Chondrocyte (in vitro differentiated cells): ENCODE measurements at regions not wholly inside any gene's neighbourhood (a gene's known extent, or its start where the extent isn't known, plus 50 kb on each side); places are given as distances from the start of the nearest gene placed in this dataset.
"Not testable (repeated sequence)": the region's sequence is repeated elsewhere in the genome, so short reads cannot be mapped to it uniquely, and the experiment has no call there.

ENCODE experiments used
- DNase-seq: peaks from one replicate; pipeline ENCODE4 v3.0.0; 2021; ENCODE audit warnings: mixed read lengths, low spot score
- H3K27ac Mint-ChIP-seq: one replicate; pipeline ENCODE4 v1.8.0; 2021; ENCODE audit warnings: mild to moderate bottlenecking, moderate library complexity, mixed read lengths; ENCODE audit not compliant: unreplicated experiment
- H3K27me3 Mint-ChIP-seq: 2 replicates; pipeline ENCODE4 v1.8.0; 2021; ENCODE audit warnings: low read depth, mixed read lengths
- H3K36me3 Mint-ChIP-seq: 2 replicates; pipeline ENCODE4 v1.8.0; 2021; ENCODE audit warnings: low read depth, mixed read lengths
- H3K4me1 Mint-ChIP-seq: 2 replicates; pipeline ENCODE4 v1.8.0; 2021; ENCODE audit warnings: low read depth, mild to moderate bottlenecking, mixed read lengths
- H3K4me3 Mint-ChIP-seq: one replicate; pipeline ENCODE4 v1.8.0; 2021; ENCODE audit warnings: mild to moderate bottlenecking, moderate library complexity, mixed read lengths; ENCODE audit not compliant: unreplicated experiment
- H3K9me3 Mint-ChIP-seq: 2 replicates; pipeline ENCODE4 v1.8.0; 2021; ENCODE audit warnings: low read depth, mixed read lengths
- CTCF ChIP-seq: fragments of 200-600 bp; sonication (generic); IDR thresholded peaks from 2 replicates; pipeline ENCODE4 v1.5.0; 2021; ENCODE audit warnings: antibody characterized with exemption, mild to moderate bottlenecking, moderate library complexity

- H3K36me3 Mint-ChIP-seq: no peaks in the 10 kb centered on the region
- no peaks in the 10 kb centered on the region for H3K9me3 Mint-ChIP-seq
- TF ChIP-seq CTCF: no peak
- H3K27me3 Mint-ChIP-seq: no peaks in the 10 kb centered on the region
- H3K27ac Mint-ChIP-seq: no peak overlapping the region
- peaks cover 9% of the 10 kb centered on the region for H3K4me1 Mint-ChIP-seq
- no peak overlapping the region for H3K4me3 Mint-ChIP-seq
- DNase-seq: no peak
Measured at GRCh38 chr3:39638301-39638700, 170.8 kb downstream of the MOBP start.

GRCh38 chr3:39639344-39640236, 169.8 kb upstream of the MYRIP start:
- Mint-ChIP-seq H3K27ac (peak overlapping the region; percentile 57), H3K4me3 (no peak overlapping the region)
- DNase-seq: no peak

GRCh38 chr3:39641274-39641673, 168.1 kb upstream of the MYRIP start:
- no peaks in the 10 kb centered on the region for H3K9me3 Mint-ChIP-seq
- H3K27ac Mint-ChIP-seq: no peak overlapping the region
- peaks cover 9% of the 10 kb centered on the region for H3K4me1 Mint-ChIP-seq
- no peak for TF ChIP-seq CTCF
- H3K4me3 Mint-ChIP-seq: no peak overlapping the region
- no peaks in the 10 kb centered on the region for H3K27me3 Mint-ChIP-seq
- no peak for DNase-seq
- no peaks in the 10 kb centered on the region for H3K36me3 Mint-ChIP-seq

More at GRCh38 chr3:39639344-39640236, 169.8 kb upstream of the MYRIP start:
- no peaks in the 10 kb centered on the region for H3K36me3 Mint-ChIP-seq
- no peak for TF ChIP-seq CTCF
- H3K27me3 Mint-ChIP-seq: no peaks in the 10 kb centered on the region
- H3K9me3 Mint-ChIP-seq: no peaks in the 10 kb centered on the region
- H3K4me1 Mint-ChIP-seq: peaks cover 9% of the 10 kb centered on the region

- Mint-ChIP-seq H3K27me3 (peaks cover 4% of the 10 kb centered on the region), H3K4me1 (peaks cover 6% of the 10 kb centered on the region), H3K36me3 (no peaks in the 10 kb centered on the region), H3K4me3 (no peak overlapping the region), H3K27ac (no peak overlapping the region), H3K9me3 (no peaks in the 10 kb centered on the region)
- no peak for DNase-seq
- no peak for TF ChIP-seq CTCF
Measured at GRCh38 chr3:39644176-39644575, 165.2 kb upstream of the MYRIP start.

- H3K27ac Mint-ChIP-seq, DNase-seq, H3K4me3 Mint-ChIP-seq, H3K9me3 Mint-ChIP-seq, H3K36me3 Mint-ChIP-seq, H3K4me1 Mint-ChIP-seq: not testable (repeated sequence)
- H3K27me3 Mint-ChIP-seq: peaks cover 15% of the 10 kb centered on the region
Measured at GRCh38 chr3:39651256-39651655, 158.2 kb upstream of the MYRIP start.
